ENCODE measurements at regions not wholly inside any gene's neighbourhood (a gene's known extent, or its start where the extent isn't known, plus 50 kb on each side); places are given as distances from the start of the nearest gene placed in this dataset.

DNA sequence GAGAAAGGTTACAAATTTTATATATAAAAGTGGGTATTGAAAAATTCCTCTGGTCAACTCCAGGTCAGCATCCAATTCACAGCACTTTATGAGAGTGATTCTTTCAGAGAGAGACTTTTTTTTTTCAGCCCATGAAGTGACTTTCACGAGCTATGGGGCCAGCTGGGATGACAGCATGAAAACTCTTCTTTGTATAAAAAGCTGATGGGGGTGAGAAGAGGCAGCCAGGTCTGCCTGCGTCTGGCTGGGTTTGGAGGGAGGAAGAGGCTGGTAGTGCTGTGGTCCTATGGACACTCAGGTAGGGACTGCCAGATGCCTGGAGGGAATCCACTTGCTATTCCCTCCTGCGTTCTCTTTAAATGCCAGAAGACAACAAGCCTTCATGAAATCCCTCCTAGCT, 250.6 kb downstream of the UTP18 start:
- no peak for TF ChIP-seq POLR2A (IDR thresholded peaks at IDR 0.05)
- TF ChIP-seq, protein P1, sequence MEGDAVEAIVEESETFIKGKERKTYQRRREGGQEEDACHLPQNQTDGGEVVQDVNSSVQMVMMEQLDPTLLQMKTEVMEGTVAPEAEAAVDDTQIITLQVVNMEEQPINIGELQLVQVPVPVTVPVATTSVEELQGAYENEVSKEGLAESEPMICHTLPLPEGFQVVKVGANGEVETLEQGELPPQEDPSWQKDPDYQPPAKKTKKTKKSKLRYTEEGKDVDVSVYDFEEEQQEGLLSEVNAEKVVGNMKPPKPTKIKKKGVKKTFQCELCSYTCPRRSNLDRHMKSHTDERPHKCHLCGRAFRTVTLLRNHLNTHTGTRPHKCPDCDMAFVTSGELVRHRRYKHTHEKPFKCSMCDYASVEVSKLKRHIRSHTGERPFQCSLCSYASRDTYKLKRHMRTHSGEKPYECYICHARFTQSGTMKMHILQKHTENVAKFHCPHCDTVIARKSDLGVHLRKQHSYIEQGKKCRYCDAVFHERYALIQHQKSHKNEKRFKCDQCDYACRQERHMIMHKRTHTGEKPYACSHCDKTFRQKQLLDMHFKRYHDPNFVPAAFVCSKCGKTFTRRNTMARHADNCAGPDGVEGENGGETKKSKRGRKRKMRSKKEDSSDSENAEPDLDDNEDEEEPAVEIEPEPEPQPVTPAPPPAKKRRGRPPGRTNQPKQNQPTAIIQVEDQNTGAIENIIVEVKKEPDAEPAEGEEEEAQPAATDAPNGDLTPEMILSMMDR (IDR thresholded peaks at IDR 0.05): no peak
- 78 to 82% methylated on average over 3 of the region's 3 CpGs for WGBS, 2 donors
- no peaks in the 10 kb centered on the region for H3K36me3 ChIP-seq
- no peak for DNase-seq
- no peaks in the 10 kb centered on the region for H3K9me3 ChIP-seq
- intact Hi-C loops (cut with DNase I): no loop called here
- H3K27ac ChIP-seq: no peak overlapping the region
- peaks cover 0 to 7% of the 10 kb centered on the region in 2 donors for H3K4me1 ChIP-seq
- no peaks in the 10 kb centered on the region for H3K27me3 ChIP-seq
- H3K4me3 ChIP-seq (replicated peaks in 1 of 3): no peak overlapping the region

DNA sequence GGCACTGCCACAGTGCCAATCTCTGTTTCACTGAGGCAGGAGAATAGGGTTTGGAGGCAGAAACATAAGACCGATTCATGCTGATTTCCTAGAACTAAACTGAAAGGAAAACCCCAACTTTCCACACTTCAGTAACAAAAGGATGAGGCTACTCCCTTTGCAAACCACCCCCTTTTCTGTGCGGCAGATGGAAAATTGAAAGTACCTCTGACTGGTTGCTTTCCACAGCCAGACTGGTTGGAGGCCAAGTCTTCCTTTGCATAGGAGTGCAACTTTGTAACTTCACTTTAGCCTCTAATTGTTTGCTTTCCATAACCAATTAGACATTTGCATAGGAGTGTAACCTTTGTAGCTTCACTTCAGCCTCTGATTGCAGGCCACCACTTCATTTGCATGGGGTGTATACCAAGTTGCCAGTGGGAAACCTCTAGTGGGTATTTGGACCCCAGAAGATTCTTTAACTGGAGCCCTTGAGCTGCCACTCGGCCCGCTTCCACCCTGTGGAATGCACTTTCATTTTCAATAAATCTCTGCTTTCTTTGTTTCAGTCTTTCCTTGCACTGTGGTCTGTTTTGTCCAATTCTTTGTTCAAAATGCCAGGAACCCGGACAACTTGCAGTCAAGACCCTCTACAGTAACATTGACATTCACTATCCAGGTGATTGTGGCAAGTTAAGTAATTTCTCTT, 252.0 kb downstream of the UTP18 start:
- TF ChIP-seq POLR2A (IDR thresholded peaks at IDR 0.05): no peak
- TF ChIP-seq, protein P1 (IDR thresholded peaks at IDR 0.05): no peak
- H3K36me3 ChIP-seq: no peaks in the 10 kb centered on the region
- intact Hi-C loops (cut with DNase I): no loop called here

DNA sequence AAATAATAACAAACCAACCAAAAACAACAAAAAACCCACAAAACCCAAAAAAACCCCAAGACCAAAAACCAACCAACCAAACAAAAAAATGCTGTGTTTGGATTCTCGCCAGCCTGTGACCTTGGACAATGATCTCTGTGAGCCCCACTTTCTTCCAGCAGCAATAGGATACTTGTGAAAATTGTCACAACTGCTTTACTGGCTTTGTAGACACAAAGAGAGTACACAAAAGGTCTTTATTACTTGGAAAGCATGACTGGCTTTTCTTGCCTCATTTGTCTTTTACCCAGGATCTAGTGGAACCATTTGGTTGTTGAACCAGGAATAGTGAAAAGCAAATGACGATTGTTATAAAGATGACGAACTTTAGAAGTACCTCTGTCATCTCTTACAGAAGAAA, 256.6 kb downstream of the UTP18 start:
- no peak for DNase-seq
- Histone ChIP-seq H3K27me3 (no peaks in the 10 kb centered on the region), H3K9me3 (no peaks in the 10 kb centered on the region), H3K27ac (no peak overlapping the region), H3K4me3 (replicated peaks in 1 of 3) (no peak overlapping the region), H3K4me1 (peaks cover 0 to 7% of the 10 kb centered on the region in 2 donors), H3K36me3 (no peaks in the 10 kb centered on the region)
- WGBS, 2 donors: 50 to 52% methylated on average over 3 of the region's 3 CpGs
- intact Hi-C loops (cut with DNase I): no loop called here
- TF ChIP-seq, protein P1 (IDR thresholded peaks at IDR 0.05): no peak
- TF ChIP-seq POLR2A (IDR thresholded peaks at IDR 0.05): no peak

More for the DNA sequence above, 252.0 kb downstream of the UTP18 start:
- Histone ChIP-seq H3K9me3 (no peaks in the 10 kb centered on the region), H3K27me3 (no peaks in the 10 kb centered on the region), H3K4me1 (peaks cover 0 to 7% of the 10 kb centered on the region in 2 donors), H3K27ac (no peak overlapping the region), H3K4me3 (replicated peaks in 1 of 3) (no peak overlapping the region)
- DNase-seq: peak in 1 of 2 donors; percentile 3
- 54 to 66% methylated on average over 5 of the region's 5 CpGs for WGBS, 2 donors

DNA sequence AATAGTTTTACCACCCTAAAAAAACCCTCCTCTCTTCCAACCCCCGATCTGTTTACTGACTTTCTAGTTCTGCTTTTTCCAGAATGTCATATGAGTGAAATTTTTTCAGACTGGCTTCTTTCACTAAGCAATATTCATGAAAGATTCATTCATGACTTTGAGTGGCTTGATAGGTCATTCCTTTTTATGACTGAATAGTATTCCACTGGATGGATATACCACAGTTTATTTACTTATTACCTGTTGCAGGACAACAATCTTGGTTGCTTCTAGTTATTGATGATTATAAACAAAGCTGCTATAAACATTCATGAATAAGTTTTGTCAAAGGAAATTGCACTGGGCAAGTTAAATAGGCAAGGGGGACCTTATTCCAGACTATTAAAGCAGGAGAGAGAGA, 264.2 kb downstream of the UTP18 start:
- intact Hi-C loops (cut with DNase I): no loop called here
- H3K27me3 ChIP-seq: no peaks in the 10 kb centered on the region
- no peak for TF ChIP-seq POLR2A (IDR thresholded peaks at IDR 0.05)
- TF ChIP-seq, protein P1 (IDR thresholded peaks at IDR 0.05): no peak
- H3K36me3 ChIP-seq: no peaks in the 10 kb centered on the region
- WGBS, 2 donors: 93 to 96% methylated on average over 1 of the region's 1 CpG
- no peak overlapping the region for H3K27ac ChIP-seq
- H3K4me3 ChIP-seq (replicated peaks in 1 of 3): no peak overlapping the region
- no peak for DNase-seq
- H3K9me3 ChIP-seq: no peaks in the 10 kb centered on the region
- H3K4me1 ChIP-seq: no peaks in the 10 kb centered on the region

DNA sequence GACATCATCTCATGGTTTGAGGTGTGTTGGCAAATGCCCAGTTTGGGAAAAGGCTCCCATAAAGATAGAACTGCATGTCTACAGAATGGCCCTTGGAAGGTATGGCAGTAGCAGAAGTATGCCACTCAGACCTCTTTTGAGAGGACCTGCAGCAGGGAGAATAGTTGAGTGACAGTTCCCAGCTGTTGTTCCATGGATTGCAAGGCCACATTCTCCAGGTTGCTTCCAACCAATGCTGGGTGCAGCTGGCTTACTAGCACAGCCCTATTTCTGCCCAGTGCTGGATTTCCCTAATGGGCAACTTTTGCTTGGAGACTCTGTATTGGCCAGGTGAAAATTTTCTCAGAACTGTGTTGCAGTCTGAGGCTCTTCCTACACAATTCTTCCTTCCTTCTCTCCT, 266.2 kb downstream of the UTP18 start:
- intact Hi-C loops (cut with DNase I): no loop called here
- no peaks in the 10 kb centered on the region for H3K9me3 ChIP-seq
- H3K4me3 ChIP-seq (replicated peaks in 1 of 3): no peak overlapping the region
- no peaks in the 10 kb centered on the region for H3K4me1 ChIP-seq
- TF ChIP-seq POLR2A (IDR thresholded peaks at IDR 0.05): no peak
- TF ChIP-seq, protein P1 (IDR thresholded peaks at IDR 0.05): no peak
- H3K36me3 ChIP-seq: no peaks in the 10 kb centered on the region
- no peak overlapping the region for H3K27ac ChIP-seq
- H3K27me3 ChIP-seq: no peaks in the 10 kb centered on the region
- DNase-seq: no peak

Measured in thyroid gland (tissue), 4 donors.